ENCODE measurements at regions not wholly inside any gene's neighbourhood (a gene's known extent, or its start where the extent isn't known, plus 50 kb on each side); places are given as distances from the start of the nearest gene placed in this dataset.

DNA sequence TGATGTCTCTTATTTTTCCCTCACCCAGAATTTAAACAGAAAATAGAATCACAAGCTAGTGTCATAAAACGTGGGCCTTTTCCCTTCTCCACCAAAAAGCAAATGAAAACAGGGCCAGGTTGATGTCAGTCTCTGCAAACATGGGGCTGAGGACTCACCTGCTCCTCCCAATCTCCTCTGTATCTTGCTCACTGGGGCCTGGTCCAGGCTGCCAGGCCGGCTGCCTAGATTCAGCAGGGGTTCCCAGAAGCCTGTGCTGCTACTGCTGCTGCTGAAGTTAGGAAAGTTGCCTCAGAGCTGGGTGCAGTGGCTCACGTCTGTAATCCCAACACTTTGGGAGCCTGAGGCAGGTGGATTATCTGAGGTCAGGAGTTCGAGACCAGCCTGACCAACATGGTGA, 84.3 kb downstream of the PCDH1 start:
- TF ChIP-seq, protein P1, sequence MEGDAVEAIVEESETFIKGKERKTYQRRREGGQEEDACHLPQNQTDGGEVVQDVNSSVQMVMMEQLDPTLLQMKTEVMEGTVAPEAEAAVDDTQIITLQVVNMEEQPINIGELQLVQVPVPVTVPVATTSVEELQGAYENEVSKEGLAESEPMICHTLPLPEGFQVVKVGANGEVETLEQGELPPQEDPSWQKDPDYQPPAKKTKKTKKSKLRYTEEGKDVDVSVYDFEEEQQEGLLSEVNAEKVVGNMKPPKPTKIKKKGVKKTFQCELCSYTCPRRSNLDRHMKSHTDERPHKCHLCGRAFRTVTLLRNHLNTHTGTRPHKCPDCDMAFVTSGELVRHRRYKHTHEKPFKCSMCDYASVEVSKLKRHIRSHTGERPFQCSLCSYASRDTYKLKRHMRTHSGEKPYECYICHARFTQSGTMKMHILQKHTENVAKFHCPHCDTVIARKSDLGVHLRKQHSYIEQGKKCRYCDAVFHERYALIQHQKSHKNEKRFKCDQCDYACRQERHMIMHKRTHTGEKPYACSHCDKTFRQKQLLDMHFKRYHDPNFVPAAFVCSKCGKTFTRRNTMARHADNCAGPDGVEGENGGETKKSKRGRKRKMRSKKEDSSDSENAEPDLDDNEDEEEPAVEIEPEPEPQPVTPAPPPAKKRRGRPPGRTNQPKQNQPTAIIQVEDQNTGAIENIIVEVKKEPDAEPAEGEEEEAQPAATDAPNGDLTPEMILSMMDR (IDR thresholded peaks at IDR 0.05 in 8 of 11, conservative IDR thresholded peaks at IDR 0.05 in 3 of 11), result no peak
- TF ChIP-seq POLR2AphosphoS5 (IDR thresholded peaks at IDR 0.05) (no peak), POLR2A (IDR thresholded peaks at IDR 0.05) (no peak)
